ENCODE measurements at regions not wholly inside any gene's neighbourhood (a gene's known extent, or its start where the extent isn't known, plus 50 kb on each side); places are given as distances from the start of the nearest gene placed in this dataset.

GRCh38 chr10:78614267-78614666 is 454.5 kb upstream of the ZMIZ1 start:
- no peak for TF ChIP-seq CTCF (IDR thresholded peaks at IDR 0.05)
- 81 to 85% methylated on average over 4 of the region's 4 CpGs for WGBS, 2 donors
- Histone ChIP-seq H3K36me3 (no peaks in the 10 kb centered on the region), H3K27me3 (peaks cover 0 to 2% (median 0%) of the 10 kb centered on the region in 4 donors), H3K9me3 (no peaks in the 10 kb centered on the region), H3K4me3 (no peak overlapping the region), H3K27ac (no peak overlapping the region), H3K4me1 (no peaks in the 10 kb centered on the region)
- ATAC-seq: no peak
- DNase-seq: no peak
- intact Hi-C loops (cut with DNase I): no loop called here
- FAIRE-seq: no peak

DNA sequence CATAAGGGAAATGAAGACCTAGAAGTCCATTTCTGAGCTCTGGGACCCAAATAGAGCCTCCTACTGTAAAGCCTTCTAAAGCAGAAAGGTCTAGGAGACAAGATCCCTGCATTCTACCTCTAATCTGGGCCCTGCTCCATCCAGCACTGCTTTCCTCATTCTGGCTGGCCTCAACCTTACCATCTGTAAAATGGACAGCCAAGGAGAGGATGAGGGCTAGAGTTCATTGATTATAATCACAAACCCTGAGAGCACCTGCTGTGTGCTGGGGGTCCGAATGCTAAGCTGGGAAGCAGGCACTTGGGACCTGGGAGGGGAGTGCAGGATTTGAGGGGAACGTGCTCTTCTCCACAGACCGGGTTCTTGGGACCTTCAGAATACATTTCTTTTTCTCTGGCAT is 454.0 kb upstream of the ZMIZ1 start:
- no peak for TF ChIP-seq CTCF (IDR thresholded peaks at IDR 0.05)
- ATAC-seq (no peak), DNase-seq (no peak), FAIRE-seq (no peak)
- H3K27ac ChIP-seq: no peak overlapping the region
- WGBS, 2 donors: 88 to 91% methylated on average over 3 of the region's 3 CpGs
- intact Hi-C loops (cut with DNase I): no loop called here
- no peaks in the 10 kb centered on the region for H3K4me1 ChIP-seq
- H3K4me3 ChIP-seq: no peak overlapping the region
- no peaks in the 10 kb centered on the region for H3K36me3 ChIP-seq
- H3K9me3 ChIP-seq: no peaks in the 10 kb centered on the region
- H3K27me3 ChIP-seq: no peaks in the 10 kb centered on the region

GRCh38 chr10:78616125-78616695 is 452.6 kb upstream of the ZMIZ1 start:
- Histone ChIP-seq H3K9me3 (no peaks in the 10 kb centered on the region), H3K4me1 (no peaks in the 10 kb centered on the region), H3K27ac (no peak overlapping the region), H3K36me3 (no peaks in the 10 kb centered on the region), H3K27me3 (no peaks in the 10 kb centered on the region), H3K4me3 (no peak overlapping the region)
- no peak for FAIRE-seq
- TF ChIP-seq CTCF (IDR thresholded peaks at IDR 0.05): no peak
- WGBS, 2 donors: 30 to 33% methylated on average over 4 of the region's 4 CpGs
- no peak for DNase-seq
- intact Hi-C loops (cut with DNase I): no loop called here
- ATAC-seq: no peak

- WGBS, 2 donors: 93 to 94% methylated on average over 3 of the region's 3 CpGs
- DNase-seq (no peak), ATAC-seq (no peak), FAIRE-seq (no peak)
- Histone ChIP-seq H3K4me3 (no peak overlapping the region), H3K9me3 (no peaks in the 10 kb centered on the region), H3K4me1 (peaks cover 0 to 8% (median 4%) of the 10 kb centered on the region in 3 donors), H3K36me3 (no peaks in the 10 kb centered on the region), H3K27me3 (no peaks in the 10 kb centered on the region), H3K27ac (no peak overlapping the region)
- no peak for TF ChIP-seq CTCF (IDR thresholded peaks at IDR 0.05)
- intact Hi-C loops (cut with DNase I): no loop called here
Observed at GRCh38 chr10:78617115-78617514, 451.7 kb upstream of the ZMIZ1 start.

GRCh38 chr10:78617631-78618030 is 451.1 kb upstream of the ZMIZ1 start:
- Histone ChIP-seq H3K36me3 (no peaks in the 10 kb centered on the region), H3K27me3 (no peaks in the 10 kb centered on the region), H3K4me3 (no peak overlapping the region), H3K9me3 (no peaks in the 10 kb centered on the region), H3K27ac (no peak overlapping the region), H3K4me1 (peaks cover 0 to 10% (median 4%) of the 10 kb centered on the region in 3 donors)
- TF ChIP-seq CTCF (IDR thresholded peaks at IDR 0.05): no peak
- DNase-seq: no peak
- intact Hi-C loops (cut with DNase I): no loop called here
- no peak for ATAC-seq
- no peak for FAIRE-seq
- WGBS, 2 donors: 79 to 87% methylated on average over 5 of the region's 5 CpGs

All from pancreas (tissue), 10 donors.